DMS53 (cell line): ENCODE measurements at regions not wholly inside any gene's neighbourhood (a gene's known extent, or its start where the extent isn't known, plus 50 kb on each side); places are given as distances from the start of the nearest gene placed in this dataset.
"Not testable (repeated sequence)": the region's sequence is repeated elsewhere in the genome, so short reads cannot be mapped to it uniquely, and the experiment has no call there.

Source experiments
- DNase-seq: peaks from one replicate; lab custom pipeline; 2025; lab: John Stamatoyannopoulos, UW

DNA sequence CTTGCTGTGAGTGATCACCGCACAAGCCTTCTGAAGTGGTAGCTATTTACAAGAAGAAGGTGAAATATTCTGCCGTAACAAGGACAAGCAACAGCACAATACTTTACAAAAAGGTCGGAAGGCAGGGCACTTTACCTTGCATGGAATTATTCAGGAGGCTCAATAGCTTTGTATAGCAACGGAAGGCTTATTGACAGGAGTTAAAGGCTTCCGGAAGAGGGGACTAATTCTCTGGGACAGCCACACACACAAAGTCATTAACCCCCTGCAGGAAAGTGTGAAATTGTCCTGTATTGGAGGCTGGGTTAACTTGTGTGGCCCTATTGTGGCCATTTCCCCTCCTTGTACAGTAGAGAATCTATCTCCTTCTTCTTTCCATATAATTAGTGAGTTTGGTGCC is 199.3 kb upstream of the SEMA6A start:
- no peak for DNase-seq

- no peak for DNase-seq
Observed at GRCh38 chr5:116772806-116773205, 198.2 kb upstream of the SEMA6A start.

GRCh38 chr5:116772152-116772501 is 197.5 kb upstream of the SEMA6A start:
- no peak for DNase-seq

- no peak for DNase-seq
Observed at GRCh38 chr5:116771466-116772151, 197.0 kb upstream of the SEMA6A start.

- DNase-seq: not testable (repeated sequence)
Observed at GRCh38 chr5:116769953-116770352, 195.3 kb upstream of the SEMA6A start.

GRCh38 chr5:116769470-116769869 is 194.8 kb upstream of the SEMA6A start:
- no peak for DNase-seq

- DNase-seq: peak; percentile 93
Observed at GRCh38 chr5:116766470-116766947, 191.9 kb upstream of the SEMA6A start.

GRCh38 chr5:116765441-116765840 is 190.8 kb upstream of the SEMA6A start:
- DNase-seq: peak; percentile 87

DNA sequence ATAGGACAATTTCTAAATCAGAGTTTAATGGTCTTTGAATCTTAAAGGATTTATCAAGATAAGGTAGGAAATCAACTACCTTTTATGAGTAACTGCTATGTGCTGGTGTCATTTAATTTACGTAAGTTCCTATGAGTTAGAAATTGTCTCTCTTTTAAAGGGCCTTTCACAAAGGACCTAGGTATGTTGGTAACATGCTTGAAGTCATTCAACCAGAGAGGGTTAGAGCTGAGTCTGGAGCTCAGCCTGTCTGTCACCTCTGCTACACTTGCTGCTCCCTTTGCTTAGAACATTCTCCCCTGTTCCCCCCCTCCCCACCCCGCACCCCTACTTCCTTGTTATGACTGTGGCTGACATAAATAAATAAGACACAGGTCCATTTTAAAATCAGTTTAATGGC is 190.3 kb upstream of the SEMA6A start:
- DNase-seq: peak; percentile 49

DNA sequence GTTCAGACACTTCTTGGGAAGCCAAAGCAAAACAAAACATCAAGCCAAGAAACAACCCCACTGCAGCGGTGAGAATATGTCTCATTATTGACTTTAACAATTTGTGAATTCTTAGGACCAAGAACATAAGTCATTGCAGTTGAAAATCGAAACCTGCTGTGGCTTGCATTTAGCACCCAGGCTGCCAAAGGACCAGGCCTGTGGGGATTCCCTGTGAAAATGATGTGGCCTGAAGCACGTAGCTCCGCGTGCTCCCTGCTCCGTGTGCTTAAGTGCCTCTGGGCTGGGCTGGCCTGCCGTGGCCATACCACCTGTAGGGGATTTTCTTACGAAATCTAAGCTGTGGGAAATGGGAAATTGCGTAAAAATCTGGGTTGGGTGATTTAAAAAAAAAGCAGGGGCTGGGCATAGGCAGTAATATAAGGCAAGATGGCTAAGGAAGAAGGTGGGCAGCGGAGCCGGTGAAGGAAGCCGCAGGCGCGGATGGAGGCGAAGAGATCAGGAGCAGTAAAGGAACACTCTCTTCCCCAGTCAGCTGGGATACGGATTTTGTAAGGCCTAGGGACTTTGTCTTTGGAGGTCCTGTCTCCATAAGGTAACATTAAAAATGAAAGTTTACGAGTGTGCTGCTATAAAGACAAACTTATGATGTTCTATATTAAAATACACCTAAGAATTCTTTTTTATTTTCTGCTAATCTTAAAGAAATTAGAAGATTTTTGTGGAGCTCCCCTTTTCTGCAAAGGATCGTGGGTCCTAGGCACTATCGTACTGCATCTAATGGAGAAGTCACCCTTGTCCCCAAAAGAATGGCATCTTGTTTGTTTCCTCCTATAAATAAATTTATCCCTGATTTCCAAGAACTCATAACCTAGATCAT is 189.6 kb upstream of the SEMA6A start:
- no peak for DNase-seq

- DNase-seq: no peak
Observed at GRCh38 chr5:116759860-116760640, 185.4 kb upstream of the SEMA6A start.

- DNase-seq: no peak
Observed at GRCh38 chr5:116757326-116757725, 182.7 kb upstream of the SEMA6A start.

DNA sequence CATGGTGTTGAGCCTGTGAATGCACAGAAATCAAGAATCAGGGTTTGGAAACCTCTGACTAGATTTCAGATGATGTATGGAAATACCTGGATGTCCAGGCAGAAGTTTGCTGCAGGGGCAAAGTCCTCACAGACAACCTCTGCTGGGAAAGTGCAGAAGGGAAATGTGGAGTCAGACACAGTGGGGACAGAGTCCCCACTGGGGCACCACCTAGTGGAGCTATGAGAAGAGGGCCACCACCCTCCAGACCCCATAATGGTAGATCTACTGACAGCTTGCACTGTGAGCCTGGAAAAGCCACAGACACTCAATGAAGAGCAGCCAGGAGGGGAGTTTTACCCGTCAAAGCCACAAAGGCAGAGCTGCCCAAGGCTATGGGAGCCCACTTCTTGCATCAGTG is 181.9 kb upstream of the SEMA6A start:
- no peak for DNase-seq

- no peak for DNase-seq
Observed at GRCh38 chr5:116754556-116754955, 179.9 kb upstream of the SEMA6A start.

- no peak for DNase-seq
Observed at GRCh38 chr5:116751684-116752083, 177.1 kb upstream of the SEMA6A start.

DNA sequence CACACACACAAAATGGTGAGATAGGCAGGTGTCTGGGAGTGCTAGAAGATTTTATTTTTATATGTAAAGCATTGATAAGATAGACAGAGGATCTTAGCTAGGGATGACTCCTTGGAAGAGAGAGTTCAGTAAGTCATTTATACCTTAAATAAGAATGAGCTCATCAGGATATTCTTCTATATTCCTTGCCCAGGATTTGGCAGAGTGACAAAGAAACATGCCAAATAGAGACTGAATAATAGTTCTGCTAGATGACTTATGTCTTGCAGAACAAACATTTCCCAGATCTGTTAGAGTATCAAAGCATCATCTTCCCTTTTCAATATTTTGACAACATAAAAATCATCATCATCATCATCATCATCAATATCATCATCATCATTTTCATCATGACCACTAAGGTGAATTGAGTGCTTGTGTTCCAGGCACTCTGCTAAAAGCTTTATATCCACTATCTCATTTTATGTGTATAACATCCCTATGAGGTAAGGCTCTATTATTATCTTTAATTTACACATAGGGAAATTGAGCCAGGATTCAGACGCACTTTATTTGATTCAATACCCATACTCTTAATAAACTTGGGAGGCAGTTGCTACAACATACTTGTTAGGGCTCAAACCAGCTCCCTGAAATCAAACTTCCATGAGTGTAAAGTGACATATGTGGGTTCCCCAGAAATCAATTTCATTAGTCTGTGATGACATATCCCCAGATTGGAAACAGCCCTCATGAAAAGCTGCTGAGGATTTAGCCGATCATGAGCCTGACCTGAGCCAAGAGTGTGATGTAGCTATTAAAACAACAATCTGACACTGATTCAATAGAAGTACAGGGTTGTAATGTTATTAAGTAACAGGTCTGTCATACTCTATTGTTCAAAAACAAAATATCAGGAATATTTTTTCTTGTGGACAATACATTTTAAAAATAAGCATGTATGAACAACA is 176.3 kb upstream of the SEMA6A start:
- DNase-seq: no peak

GRCh38 chr5:116747881-116748280 is 173.3 kb upstream of the SEMA6A start:
- no peak for DNase-seq

DNA sequence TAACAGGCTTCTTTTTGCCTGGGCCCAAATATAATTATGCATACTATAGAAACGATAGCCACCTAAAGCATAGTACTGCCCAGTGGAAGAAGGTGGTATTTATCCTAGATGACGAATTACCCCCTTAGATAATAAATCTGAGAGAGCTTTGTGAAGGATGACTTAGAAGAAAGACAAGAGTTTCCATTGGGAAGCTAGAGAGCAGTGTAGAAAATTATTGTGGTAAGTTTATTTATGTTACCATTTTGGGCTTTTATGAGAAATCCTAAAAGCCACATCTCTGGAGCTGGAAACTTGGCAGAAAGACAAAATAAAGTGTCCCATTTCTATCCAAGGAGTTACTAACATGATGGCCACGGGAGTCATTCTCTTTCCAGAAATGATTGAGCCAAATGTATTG is 172.0 kb upstream of the SEMA6A start:
- no peak for DNase-seq

DNA sequence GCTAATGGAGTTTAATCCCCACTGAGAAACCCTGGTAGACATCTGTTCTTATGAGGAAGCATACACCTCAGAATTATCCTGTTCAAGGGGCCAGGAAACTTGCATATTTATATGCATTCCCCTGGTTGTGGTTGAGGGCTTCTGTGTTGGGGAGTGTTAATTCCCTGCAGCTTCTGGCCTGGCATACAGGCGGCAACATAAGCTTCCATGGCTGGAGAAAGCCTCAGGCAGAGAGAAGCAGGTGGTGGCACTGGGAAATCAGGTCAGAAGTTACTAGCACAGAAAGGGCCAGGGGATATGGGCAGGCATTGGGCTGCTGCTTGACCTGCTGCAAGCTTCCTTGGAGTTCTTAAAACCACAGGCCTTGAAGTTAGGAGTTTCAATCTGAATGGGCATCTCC is 166.1 kb upstream of the SEMA6A start:
- no peak for DNase-seq

DNA sequence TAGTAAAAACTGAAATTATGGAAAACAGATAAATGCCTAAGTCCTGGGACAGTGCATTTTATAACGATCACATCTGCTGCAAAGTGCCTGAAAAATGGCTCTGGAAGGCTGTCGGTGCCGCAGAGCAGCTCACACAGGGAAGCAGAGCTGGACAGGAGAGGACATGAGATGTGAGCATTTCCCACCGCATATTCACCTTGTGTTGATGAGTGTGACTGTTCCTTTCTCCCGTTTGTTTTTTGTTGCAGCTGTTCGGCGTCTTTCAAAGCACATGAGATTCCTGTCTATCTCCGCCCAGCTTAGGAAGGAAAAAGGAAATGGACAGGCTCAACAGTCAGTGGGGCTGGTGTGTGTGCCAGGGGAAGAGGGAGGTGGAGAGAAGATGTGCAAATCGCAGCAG is 164.9 kb upstream of the SEMA6A start:
- no peak for DNase-seq

- no peak for DNase-seq
Observed at GRCh38 chr5:116738615-116739261, 164.1 kb upstream of the SEMA6A start.
